ENCODE measurements at regions not wholly inside any gene's neighbourhood (a gene's known extent, or its start where the extent isn't known, plus 50 kb on each side); places are given as distances from the start of the nearest gene placed in this dataset.

DNA sequence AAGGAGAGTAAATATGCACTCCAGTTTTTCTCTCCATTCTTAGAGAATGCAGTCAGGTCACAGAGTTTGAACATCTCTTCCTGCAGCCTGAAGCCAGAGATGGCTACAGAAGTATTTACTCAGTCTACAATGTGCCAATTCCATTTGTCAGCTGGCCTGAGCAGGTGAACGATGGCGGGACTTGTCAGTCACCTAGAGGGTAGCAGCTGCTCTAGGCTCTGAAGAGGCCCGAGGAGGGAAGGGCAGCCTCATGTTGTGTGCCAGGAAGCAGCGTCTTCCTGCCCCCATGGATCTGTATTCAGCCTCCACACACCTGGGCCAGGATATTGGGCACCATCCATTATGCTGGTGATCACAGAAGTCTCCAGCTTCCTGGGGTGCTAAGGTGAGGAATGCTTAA lies 316.7 kb upstream of the CHAC2 start:
- no peak for DNase-seq (ENCODE audit: low read depth in 4 of 4, low spot score in 1 of 4)

DNA sequence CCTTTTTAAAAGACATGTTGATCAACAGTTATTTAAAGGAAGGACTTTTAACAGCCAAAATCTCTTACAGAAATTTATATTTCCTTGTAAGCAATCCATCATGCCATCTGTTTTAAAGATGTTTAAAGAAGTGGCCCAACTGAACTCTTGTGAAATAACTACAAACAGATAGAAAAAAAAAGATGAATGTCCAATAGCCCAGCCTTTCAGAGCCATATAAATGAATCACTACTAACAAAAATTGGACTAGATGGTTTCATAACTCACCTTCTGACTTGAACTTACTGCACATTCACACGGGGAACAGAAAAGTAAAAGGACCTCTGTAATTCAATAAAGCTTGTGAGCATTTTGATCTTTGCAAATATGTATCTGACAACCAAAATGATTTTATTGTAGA lies 319.0 kb upstream of the CHAC2 start:
- DNase-seq (ENCODE audit: low read depth in 4 of 4, low spot score in 1 of 4): no peak

DNA sequence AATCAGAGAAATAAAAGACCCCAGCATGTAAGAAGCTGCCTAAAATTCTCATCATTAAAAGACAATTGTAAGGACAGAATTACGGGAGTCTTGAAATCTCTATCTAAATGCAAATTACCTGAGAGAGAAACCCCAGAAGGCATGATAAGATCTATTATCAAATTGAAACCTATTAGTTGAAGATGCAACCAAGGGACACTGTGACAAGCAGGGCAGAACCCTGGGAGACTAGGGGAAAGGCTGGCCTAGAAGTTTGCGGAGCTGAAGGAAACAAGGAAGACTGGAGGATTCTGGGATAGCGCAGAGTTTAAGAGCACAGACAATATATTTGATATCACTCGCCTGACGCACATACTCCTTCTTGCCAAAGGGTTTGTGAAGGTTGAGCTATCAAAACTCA lies 319.5 kb upstream of the CHAC2 start:
- DNase-seq (ENCODE audit: low read depth in 4 of 4, low spot score in 1 of 4): no peak

DNA sequence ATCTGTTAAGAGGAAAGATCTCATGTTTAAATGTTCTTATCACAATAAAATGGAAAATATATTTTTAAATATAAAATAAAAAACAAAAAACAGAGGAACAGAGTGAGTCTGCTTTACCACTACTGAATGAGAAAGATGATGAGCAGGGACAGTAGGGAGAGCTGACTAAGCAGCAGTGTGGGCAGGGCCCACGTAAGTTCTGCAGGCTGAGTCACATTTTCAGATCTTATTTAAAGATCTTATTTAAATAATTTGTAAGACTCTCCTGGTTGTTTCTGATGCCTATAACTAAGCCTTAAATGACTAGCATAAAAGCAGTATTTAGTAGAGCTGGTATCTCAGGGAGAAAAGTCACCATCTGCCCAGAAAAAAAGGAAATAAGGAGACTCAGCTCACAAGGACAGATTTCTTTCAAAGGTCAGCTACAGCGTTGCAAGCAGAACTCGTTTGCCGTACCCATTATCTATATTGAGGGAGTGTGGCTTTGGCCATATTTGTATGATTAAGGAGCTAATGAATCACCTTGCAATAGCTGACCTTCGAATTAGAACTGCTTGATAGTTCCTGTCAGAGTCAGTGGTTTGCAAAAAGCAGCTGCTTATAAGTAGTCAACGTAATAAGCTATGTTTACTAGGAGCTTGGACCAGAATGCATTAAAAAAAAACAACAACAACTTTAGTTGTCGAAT lies 322.1 kb upstream of the CHAC2 start:
- DNase-seq (ENCODE audit: low read depth in 4 of 4, low spot score in 1 of 4): peak in 1 of 4 experiments; percentile 7

DNA sequence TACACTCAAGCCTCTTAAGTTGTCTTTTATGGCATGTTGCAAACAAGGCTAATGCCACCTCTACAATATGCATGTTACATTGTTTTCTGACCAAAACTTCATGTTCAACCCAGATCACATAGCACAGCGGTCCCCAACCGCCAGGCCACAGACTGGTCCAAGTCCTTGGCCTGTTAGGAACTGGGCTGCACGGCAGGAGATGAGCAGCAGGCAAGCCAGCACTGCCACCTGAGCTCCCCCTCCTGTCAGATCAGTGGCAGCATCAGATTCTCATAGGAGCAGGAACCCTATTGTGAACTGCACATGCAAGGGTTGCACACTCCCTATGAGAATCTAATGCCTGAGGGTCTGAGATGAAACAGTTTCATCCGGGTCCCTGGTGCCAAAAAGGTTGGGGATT lies 324.8 kb upstream of the CHAC2 start:
- no peak for DNase-seq (ENCODE audit: low read depth in 4 of 4, low spot score in 1 of 4)

DNA sequence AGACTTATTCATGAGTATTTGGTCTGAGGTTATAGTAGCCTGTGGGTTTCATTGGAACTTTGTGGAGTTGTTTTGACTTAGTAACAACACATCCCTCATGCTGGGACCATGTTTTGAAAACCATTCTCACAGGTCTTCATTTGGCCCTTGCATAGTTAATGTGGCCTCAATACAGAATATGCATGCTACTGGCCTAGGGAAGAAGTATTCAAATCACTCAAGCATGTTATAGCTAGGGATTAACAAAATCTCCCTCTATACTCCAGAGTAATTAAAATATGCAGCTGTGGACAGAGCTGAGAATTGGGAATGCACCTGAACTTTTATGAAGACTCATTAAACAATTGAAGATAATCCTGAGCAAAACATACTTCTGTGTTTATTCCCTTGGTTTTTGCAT lies 325.5 kb upstream of the CHAC2 start:
- DNase-seq (ENCODE audit: low read depth in 4 of 4, low spot score in 1 of 4): no peak

DNA sequence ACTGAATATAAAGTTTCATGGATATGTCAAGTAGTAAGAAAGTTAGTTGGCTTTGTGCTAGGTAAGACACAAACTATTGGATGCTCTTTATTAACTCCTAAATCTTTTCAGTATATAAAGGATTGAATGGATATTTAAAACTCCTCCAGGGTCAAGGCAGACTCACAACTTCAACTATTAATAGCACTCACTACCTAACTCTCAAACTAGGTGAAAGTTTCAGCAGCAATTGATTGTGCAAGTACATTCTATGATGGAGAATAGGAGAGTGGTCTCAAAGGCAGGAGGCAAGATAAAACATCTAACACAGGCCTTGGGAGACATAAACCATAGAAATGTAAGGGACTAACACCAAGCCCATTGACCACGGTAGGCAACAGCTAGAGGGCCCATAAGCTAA lies 328.9 kb upstream of the CHAC2 start:
- DNase-seq (ENCODE audit: low read depth in 4 of 4, low spot score in 1 of 4): no peak

DNA sequence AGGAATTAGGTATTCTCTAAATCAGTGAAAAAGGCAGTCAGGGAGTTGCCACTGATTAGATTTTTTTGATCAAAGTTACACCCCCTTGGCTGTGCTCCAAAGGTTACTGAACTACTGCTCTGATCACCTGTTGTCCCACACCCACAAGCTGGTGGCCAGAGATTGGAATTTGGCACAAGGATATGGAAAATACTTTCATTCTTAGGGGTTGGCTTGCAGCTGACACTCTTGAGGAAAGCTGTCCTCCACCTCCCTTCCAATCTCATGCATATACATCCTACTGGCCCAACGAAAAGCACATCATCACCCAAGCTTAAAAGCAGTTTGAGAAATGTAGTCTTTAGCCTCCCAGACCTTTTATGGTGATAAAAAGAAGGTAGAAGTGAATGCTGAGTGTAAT lies 329.5 kb upstream of the CHAC2 start:
- DNase-seq (ENCODE audit: low read depth in 4 of 4, low spot score in 1 of 4): no peak

DNA sequence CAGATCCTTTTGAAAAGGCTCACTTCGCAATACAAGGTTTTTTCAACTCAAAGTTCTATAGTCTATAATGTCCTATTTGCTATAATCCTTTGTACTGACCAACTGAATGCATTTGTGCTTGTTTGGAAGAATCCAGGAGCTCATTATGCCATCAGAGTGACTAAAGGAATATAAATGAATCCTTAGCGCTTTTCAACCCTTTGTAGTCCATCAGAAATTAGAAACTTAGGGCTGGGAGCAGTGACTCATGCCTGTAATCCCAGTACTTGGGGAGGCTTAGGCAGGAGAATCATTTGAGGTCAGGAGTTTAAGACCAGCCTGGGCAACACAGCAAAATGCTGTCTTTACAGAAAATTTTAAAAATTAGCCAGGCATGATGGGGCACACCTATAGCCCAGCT lies 330.2 kb upstream of the CHAC2 start:
- DNase-seq (ENCODE audit: low read depth in 4 of 4, low spot score in 1 of 4): no peak

DNA sequence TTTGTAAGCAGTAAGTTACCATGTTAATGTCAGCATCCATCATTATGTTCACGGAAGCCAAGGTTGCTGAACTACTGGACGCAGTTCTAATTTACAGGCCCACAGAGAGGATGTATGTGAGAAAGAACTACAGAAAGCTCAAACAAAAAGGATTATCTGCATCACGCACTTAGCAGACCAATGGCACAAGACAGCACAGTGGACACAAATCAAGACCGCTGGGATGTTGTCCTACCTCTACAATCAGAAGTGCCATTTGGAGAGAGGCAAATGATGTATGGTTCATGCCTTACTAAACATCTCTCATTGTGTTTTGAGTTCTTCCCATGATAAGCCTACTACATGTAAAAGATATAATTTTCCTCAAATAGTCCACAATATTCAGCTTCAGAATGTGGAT lies 330.7 kb upstream of the CHAC2 start:
- DNase-seq (ENCODE audit: low read depth in 4 of 4, low spot score in 1 of 4): no peak

DNA sequence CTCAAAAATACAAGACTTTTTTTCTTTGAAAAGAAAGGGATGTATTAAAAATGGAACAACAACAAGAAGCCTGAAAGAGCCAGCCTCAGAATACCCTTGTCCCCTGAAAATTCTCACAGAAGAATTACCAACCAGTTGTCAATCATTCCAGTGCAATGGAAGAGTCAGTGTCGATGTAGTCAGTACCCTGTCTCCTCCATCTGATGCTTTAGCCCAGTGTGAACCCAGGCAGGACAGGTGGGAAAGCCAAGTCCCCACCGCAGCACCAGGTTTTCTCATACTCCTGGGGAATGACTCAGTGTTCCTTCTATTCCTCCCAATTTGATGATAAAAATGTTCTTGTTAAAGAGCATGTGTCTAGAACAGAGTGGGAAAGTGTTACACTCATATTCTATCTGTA lies 332.0 kb upstream of the CHAC2 start:
- no peak for DNase-seq (ENCODE audit: low read depth in 4 of 4, low spot score in 1 of 4)

DNA sequence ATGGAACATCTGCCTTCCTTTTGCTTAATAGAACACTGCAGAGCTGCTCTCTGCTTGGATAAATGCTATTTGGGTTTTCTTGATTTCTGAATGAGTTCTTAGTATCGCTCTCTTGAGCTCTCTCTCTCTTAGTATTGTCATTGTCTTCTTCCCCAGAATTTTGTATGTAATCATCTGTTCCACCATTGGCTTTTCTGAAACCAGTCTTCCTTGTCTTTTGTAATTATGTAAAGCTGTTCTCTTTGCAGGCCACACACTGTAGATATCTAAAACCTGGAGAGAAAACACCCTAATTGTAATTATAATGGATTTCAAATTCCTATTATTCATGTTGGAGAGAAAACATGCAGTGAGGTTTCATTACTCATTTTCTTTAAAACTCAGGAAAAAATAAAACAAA lies 333.1 kb upstream of the CHAC2 start:
- DNase-seq (ENCODE audit: low read depth in 4 of 4, low spot score in 1 of 4): no peak

DNA sequence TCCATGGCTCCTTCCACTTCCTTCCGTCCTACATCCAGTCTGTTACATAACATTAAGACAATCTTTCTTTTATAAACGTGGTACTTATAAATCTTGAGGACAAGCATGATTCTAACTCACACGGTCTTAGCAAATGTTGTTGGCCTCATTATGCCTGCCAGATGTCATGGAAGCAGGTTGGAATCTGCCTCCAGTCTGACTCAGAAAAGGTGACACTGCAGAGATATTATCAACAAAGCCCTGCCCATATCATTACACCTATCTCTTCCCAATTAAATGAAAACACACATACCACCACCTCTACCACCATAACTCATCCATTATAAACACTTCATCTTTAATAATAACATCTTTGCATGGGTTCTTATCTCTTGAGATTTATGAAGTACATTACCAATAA lies 334.7 kb upstream of the CHAC2 start:
- no peak for DNase-seq (ENCODE audit: low read depth in 4 of 4, low spot score in 1 of 4)

DNA sequence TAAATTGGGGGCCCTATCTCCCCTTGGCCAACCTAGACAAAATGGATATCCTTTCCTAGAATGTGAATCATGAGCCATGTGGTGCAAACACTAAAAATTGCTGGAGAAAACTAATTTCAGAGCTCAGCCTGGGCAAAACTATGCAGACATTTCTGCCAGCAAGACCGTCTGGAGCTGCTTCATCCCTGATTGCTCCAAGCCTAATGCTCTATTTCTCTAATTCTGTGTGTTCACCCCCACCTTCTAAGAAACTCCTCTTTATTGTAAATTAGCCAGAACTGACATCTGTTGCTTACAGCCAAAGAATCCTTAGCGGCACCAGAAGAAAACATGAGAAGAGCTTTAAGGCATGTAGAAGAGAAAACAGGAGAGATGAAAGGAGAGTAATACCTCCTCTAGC lies 337.7 kb upstream of the CHAC2 start:
- DNase-seq (ENCODE audit: low read depth in 4 of 4, low spot score in 1 of 4): no peak

DNA sequence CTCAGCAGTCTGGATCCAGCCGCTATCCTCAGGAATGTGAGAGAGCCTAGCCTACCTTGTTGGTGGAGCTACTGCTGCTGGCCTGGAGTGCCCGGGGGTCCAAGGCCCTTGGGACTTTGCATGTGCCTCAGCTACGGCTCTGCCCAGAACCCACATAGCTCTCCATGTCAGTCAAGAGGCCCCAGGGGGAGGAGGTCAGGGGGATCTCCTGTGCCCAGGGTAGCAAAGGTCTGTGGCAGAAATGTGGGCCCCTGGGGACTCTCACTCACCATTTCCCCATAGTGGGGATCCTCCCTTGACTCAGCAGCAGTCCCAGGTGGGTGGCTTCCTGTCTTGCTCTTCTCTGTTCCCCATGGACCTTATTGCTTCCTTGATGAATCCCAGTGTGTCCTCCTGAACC lies 342.7 kb upstream of the CHAC2 start:
- DNase-seq (ENCODE audit: low read depth in 4 of 4, low spot score in 1 of 4): no peak

DNA sequence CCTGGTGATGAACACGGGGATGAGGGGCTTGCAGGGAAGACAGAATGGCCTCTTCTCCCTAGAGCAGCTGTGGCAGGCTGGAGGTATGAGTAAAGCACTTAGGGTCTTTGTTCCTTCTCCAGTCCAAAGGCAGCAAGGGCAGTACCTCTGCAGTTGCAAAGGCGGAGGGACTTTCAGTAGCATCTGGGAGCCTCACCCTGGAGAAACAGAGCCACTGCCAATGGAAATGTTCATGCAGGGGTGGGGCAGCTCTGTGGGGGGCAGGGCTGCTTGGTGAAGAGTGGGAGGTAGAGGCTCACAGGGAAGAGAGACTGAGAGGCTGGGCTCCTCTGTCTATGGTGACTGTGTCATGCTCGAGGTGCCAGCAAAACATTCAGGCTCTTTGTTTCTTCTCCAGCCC lies 344.1 kb upstream of the CHAC2 start:
- DNase-seq (ENCODE audit: low read depth in 4 of 4, low spot score in 1 of 4): no peak

DNA sequence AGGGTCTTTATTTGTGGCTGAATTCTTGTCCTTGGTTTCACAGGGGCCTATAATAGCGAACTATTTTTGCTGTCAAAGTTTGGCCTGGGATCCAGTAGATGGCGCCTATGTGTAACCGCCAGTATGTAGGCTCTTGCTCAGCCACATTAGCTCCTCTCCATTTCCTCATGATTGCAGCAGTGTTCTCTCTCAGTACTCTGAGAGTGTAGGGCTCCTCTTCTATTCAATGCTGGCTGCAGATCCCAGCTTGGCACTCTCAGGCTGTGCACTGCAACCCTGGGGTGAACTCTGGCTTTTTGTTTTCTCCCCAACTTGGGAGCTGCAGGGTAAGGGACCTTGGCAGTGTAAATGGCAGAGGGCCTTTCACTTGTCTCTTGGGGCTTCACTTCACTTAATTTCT lies 344.6 kb upstream of the CHAC2 start:
- DNase-seq (ENCODE audit: low read depth in 4 of 4, low spot score in 1 of 4): no peak

DNA sequence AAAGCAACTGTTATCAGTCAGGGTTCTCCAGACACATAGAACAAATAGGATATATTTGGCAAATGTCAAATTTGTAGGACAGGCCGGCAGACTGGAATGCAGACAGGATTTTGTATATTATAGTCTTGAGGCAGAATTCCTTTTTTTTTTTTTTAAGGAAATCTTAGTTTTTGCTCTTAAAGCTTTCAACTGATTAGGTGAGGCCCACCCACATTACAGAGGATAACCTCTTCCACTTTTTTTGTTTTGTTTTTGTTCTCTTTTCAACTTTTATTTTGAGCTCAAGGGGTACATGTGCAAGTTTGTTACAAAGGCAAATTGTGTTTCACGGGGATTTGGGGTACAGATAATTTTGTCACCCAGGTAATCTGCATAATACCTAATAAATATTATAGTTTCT lies 350.2 kb upstream of the CHAC2 start:
- no peak for DNase-seq (ENCODE audit: low read depth in 4 of 4, low spot score in 1 of 4)

DNA sequence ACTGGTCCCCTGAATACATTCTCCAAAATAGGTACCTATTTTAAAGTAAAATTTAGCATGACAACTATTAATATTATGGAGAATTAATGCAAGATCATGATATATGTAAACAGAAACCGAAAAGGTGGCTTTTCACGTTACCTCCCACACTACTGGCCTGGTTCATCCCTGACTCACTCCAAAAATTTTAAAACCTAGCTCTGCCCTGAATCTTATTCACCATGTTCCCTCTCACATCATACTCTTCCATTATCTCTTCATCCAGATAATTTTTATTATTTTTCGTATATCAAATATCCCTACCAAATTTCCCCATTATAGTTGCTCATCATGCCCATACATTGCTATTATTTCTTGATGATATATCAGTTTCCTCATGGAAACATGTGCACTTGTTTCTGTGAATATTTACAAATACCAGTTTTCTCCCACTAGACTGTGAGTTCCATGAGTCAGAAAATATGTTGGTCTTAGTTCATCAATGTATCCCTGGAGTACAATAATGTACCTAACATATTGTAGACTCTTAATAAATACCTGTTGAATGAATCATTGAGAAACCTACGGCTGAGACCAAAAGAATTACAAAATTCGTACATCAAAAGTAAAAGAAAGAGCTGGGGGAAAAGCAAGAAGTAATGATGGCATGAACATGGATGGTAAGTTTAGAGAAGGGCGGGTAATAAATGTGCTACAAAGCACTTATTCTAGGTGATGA lies 360.1 kb upstream of the CHAC2 start:
- no peak for DNase-seq (ENCODE audit: low read depth in 4 of 4, low spot score in 1 of 4)

DNA sequence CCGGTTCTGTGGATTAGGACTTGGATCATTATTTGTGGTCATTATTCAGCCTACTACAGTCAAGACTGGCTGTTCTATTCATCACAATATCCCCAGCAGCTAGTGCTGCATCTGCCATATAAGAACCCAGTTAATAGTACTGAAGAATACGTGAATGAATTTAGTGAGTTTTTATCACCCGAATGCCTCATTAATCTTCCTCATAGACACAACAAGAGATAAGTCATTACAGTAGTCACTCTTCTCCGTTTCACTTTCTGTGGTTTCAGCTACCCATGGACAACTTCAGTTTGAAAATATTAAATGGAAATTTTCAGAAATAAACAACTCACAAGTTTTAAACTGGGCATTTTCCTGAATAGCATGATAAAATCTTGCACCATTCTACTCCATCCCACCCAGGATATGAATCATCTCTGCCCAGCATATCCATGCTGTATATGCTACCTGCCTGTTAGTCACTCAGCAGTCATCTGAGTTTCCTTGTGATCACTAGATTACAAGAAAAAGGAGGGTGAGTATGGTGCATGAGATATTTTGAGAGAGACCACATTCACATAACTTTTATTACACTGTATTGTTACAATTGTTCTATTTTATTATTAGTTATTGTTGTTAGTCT lies 363.7 kb upstream of the CHAC2 start:
- no peak for DNase-seq (ENCODE audit: low read depth in 4 of 4, low spot score in 1 of 4)

DNA sequence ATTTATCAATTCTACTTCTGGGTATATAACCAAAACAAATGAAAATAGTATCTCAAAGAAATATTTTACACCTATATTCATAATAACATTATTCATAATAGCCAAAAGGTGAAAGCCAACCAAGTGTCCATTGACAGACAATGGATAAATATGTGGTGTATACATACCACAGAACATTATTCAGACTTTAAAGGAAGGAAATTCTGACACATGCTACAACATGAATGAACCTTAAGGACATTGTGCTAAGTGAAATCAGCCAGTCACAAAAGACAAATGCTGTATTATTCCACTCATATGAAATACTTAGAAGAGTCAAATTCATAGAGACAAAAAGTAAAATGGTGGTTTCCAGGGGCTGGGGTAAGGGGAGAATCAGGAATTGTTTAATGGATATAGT lies 370.5 kb upstream of the CHAC2 start:
- DNase-seq (ENCODE audit: low read depth in 4 of 4, low spot score in 1 of 4): no peak

DNA sequence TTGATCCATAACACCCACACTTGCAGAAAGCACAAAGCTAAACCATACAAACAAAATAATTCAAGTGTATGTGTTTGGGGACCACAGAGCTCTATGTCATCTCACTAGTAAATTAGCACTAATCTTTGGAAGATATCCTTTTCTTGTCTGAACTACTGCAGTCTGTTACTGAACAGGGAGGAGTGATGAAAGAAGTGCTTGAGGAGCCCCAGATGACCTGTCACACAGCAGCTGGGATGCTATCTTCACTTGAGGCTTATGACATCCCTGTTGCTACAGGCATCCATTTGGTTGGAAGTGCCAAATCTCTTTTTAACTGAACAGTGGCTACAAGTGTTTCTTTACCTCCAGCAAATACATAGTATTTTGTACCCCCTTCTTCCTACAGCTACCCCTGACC lies 386.3 kb upstream of the CHAC2 start:
- DNase-seq (ENCODE audit: low read depth in 4 of 4, low spot score in 1 of 4): no peak

DNA sequence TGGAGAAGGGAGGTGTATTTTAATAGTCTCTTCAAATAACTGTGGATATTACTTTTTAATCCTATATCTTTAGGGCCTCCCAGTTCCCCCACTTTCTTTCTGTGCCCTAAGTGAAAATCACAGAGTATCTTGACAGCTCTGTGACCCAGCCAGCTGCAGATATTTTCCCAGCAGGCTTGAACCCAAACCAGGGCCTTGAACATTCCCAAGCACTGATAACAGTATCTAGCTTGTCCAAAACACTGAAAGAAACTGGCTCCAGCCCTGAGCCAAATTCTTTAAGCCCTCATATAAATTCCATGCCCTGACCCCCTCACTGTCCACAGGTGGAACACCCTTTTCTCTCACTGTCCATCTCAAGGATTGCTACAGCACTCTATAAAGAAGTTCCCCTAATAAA lies 388.1 kb upstream of the CHAC2 start:
- DNase-seq (ENCODE audit: low read depth in 4 of 4, low spot score in 1 of 4): no peak

Measured in stimulated activated CD4-positive, alpha-beta T cell treated with anti-CD3 and anti-CD28 coated beads, Interleukin-1b, Interleukin-23, amount 100 ng/mL, for 24 hours (primary cell).